ENCODE measurements at regions not wholly inside any gene's neighbourhood (a gene's known extent, or its start where the extent isn't known, plus 50 kb on each side); places are given as distances from the start of the nearest gene placed in this dataset.

DNA sequence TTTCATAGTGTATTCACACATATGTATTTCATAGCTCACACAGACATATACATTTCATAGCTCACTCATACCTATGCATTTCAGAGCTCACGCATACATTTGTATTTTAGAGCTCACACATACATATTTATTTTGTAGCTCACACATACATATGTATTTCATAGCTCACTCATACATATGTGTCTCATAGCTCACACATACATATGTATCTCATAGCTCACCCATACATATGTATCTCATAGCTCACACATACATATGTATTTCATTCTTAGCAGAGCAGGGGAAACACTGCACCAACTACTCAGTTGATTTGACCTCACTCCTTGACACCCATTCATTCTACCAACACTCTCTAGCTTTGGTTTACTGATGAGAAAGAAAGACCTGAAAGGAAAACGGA, 713.6 kb downstream of the QKI start (continued):
- TF ChIP-seq, protein P1, sequence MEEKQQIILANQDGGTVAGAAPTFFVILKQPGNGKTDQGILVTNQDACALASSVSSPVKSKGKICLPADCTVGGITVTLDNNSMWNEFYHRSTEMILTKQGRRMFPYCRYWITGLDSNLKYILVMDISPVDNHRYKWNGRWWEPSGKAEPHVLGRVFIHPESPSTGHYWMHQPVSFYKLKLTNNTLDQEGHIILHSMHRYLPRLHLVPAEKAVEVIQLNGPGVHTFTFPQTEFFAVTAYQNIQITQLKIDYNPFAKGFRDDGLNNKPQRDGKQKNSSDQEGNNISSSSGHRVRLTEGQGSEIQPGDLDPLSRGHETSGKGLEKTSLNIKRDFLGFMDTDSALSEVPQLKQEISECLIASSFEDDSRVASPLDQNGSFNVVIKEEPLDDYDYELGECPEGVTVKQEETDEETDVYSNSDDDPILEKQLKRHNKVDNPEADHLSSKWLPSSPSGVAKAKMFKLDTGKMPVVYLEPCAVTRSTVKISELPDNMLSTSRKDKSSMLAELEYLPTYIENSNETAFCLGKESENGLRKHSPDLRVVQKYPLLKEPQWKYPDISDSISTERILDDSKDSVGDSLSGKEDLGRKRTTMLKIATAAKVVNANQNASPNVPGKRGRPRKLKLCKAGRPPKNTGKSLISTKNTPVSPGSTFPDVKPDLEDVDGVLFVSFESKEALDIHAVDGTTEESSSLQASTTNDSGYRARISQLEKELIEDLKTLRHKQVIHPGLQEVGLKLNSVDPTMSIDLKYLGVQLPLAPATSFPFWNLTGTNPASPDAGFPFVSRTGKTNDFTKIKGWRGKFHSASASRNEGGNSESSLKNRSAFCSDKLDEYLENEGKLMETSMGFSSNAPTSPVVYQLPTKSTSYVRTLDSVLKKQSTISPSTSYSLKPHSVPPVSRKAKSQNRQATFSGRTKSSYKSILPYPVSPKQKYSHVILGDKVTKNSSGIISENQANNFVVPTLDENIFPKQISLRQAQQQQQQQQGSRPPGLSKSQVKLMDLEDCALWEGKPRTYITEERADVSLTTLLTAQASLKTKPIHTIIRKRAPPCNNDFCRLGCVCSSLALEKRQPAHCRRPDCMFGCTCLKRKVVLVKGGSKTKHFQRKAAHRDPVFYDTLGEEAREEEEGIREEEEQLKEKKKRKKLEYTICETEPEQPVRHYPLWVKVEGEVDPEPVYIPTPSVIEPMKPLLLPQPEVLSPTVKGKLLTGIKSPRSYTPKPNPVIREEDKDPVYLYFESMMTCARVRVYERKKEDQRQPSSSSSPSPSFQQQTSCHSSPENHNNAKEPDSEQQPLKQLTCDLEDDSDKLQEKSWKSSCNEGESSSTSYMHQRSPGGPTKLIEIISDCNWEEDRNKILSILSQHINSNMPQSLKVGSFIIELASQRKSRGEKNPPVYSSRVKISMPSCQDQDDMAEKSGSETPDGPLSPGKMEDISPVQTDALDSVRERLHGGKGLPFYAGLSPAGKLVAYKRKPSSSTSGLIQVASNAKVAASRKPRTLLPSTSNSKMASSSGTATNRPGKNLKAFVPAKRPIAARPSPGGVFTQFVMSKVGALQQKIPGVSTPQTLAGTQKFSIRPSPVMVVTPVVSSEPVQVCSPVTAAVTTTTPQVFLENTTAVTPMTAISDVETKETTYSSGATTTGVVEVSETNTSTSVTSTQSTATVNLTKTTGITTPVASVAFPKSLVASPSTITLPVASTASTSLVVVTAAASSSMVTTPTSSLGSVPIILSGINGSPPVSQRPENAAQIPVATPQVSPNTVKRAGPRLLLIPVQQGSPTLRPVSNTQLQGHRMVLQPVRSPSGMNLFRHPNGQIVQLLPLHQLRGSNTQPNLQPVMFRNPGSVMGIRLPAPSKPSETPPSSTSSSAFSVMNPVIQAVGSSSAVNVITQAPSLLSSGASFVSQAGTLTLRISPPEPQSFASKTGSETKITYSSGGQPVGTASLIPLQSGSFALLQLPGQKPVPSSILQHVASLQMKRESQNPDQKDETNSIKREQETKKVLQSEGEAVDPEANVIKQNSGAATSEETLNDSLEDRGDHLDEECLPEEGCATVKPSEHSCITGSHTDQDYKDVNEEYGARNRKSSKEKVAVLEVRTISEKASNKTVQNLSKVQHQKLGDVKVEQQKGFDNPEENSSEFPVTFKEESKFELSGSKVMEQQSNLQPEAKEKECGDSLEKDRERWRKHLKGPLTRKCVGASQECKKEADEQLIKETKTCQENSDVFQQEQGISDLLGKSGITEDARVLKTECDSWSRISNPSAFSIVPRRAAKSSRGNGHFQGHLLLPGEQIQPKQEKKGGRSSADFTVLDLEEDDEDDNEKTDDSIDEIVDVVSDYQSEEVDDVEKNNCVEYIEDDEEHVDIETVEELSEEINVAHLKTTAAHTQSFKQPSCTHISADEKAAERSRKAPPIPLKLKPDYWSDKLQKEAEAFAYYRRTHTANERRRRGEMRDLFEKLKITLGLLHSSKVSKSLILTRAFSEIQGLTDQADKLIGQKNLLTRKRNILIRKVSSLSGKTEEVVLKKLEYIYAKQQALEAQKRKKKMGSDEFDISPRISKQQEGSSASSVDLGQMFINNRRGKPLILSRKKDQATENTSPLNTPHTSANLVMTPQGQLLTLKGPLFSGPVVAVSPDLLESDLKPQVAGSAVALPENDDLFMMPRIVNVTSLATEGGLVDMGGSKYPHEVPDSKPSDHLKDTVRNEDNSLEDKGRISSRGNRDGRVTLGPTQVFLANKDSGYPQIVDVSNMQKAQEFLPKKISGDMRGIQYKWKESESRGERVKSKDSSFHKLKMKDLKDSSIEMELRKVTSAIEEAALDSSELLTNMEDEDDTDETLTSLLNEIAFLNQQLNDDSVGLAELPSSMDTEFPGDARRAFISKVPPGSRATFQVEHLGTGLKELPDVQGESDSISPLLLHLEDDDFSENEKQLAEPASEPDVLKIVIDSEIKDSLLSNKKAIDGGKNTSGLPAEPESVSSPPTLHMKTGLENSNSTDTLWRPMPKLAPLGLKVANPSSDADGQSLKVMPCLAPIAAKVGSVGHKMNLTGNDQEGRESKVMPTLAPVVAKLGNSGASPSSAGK (IDR thresholded peaks at IDR 0.05), result no peak
- no peak for TF ChIP-seq CREM (IDR thresholded peaks at IDR 0.05; ENCODE audit: low read depth)

All from K562 (cell line).